GM19397 (cell line): ENCODE measurements at regions not wholly inside any gene's neighbourhood (a gene's known extent, or its start where the extent isn't known, plus 50 kb on each side); places are given as distances from the start of the nearest gene placed in this dataset.

Experiments used
- ATAC-seq: cut with Tn5 transposase; IDR thresholded peaks from one replicate; pipeline ENCODE4 v1.9.1; 2021; ENCODE audit warnings: mild to moderate bottlenecking, moderate library complexity; ENCODE audit not compliant: unreplicated experiment

GRCh38 chr6:91453224-91453878, 866.5 kb upstream of the MAP3K7 start:
- ATAC-seq = no peak

- ATAC-seq = no peak
Observed at GRCh38 chr6:91449539-91449938, 862.7 kb upstream of the MAP3K7 start.

- no peak for ATAC-seq
Observed at GRCh38 chr6:91447530-91448254, 860.8 kb upstream of the MAP3K7 start.

GRCh38 chr6:91447081-91447480, 860.2 kb upstream of the MAP3K7 start:
- no peak for ATAC-seq

- ATAC-seq = no peak
Observed at GRCh38 chr6:91443405-91443804, 856.5 kb upstream of the MAP3K7 start.

GRCh38 chr6:91442342-91442741, 855.5 kb upstream of the MAP3K7 start:
- no peak for ATAC-seq

GRCh38 chr6:91438570-91438969, 851.7 kb upstream of the MAP3K7 start:
- ATAC-seq = no peak

GRCh38 chr6:91437315-91437729, 850.5 kb upstream of the MAP3K7 start:
- no peak for ATAC-seq

GRCh38 chr6:91436448-91436847, 849.6 kb upstream of the MAP3K7 start:
- ATAC-seq = no peak

- no peak for ATAC-seq
Observed at GRCh38 chr6:91435630-91436029, 848.8 kb upstream of the MAP3K7 start.

GRCh38 chr6:91434576-91434975, 847.7 kb upstream of the MAP3K7 start:
- ATAC-seq = no peak

GRCh38 chr6:91433660-91434534, 847.0 kb upstream of the MAP3K7 start:
- ATAC-seq = no peak

- ATAC-seq = no peak
Observed at GRCh38 chr6:91428953-91429560, 842.2 kb upstream of the MAP3K7 start.

- no peak for ATAC-seq
Observed at GRCh38 chr6:91428296-91428695, 841.4 kb upstream of the MAP3K7 start.

GRCh38 chr6:91420243-91420642, 833.4 kb upstream of the MAP3K7 start:
- no peak for ATAC-seq

GRCh38 chr6:91415031-91415605, 828.2 kb upstream of the MAP3K7 start:
- ATAC-seq = no peak

- no peak for ATAC-seq
Observed at GRCh38 chr6:91412532-91412931, 825.7 kb upstream of the MAP3K7 start.

- ATAC-seq = no peak
Observed at GRCh38 chr6:91407706-91408105, 820.8 kb upstream of the MAP3K7 start.

GRCh38 chr6:91392951-91393350, 806.1 kb upstream of the MAP3K7 start:
- ATAC-seq = no peak

GRCh38 chr6:91387290-91388059, 800.6 kb upstream of the MAP3K7 start:
- no peak for ATAC-seq
